GM10266 (cell line): ENCODE measurements at regions not wholly inside any gene's neighbourhood (a gene's known extent, or its start where the extent isn't known, plus 50 kb on each side); places are given as distances from the start of the nearest gene placed in this dataset.

Source experiments
- DNase-seq: peaks from one replicate; pipeline ENCODE4 v3.0.0; 2012; ENCODE audit errors: extremely low spot score
- TF ChIP-seq, protein P1 (sequence below): IDR thresholded peaks from 2 replicates; pipeline ENCODE4 v1.5.1; 2012; ENCODE audit warnings: mild to moderate bottlenecking, low read depth; ENCODE audit not compliant: control insufficient read depth, insufficient read depth; ENCODE audit errors: missing control alignments

DNA sequence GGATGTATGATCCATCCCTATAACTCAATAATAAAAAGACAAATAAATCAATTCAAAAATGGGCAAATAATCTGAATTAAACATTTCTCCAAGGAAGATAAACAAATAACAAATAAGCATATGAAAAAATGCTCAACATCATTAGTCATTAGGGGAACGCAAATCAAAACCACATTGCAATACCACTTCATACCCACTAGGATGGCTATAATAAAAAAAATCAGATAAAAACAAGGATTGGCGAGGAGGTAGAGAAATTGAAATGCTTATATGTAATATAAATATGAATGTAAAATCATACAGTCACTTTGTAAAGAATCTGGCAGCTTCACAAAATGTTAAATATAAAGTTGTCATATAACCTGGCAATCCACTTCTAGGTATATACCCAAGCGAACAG is 52.3 kb upstream of the TBCA start:
- TF ChIP-seq, protein P1, sequence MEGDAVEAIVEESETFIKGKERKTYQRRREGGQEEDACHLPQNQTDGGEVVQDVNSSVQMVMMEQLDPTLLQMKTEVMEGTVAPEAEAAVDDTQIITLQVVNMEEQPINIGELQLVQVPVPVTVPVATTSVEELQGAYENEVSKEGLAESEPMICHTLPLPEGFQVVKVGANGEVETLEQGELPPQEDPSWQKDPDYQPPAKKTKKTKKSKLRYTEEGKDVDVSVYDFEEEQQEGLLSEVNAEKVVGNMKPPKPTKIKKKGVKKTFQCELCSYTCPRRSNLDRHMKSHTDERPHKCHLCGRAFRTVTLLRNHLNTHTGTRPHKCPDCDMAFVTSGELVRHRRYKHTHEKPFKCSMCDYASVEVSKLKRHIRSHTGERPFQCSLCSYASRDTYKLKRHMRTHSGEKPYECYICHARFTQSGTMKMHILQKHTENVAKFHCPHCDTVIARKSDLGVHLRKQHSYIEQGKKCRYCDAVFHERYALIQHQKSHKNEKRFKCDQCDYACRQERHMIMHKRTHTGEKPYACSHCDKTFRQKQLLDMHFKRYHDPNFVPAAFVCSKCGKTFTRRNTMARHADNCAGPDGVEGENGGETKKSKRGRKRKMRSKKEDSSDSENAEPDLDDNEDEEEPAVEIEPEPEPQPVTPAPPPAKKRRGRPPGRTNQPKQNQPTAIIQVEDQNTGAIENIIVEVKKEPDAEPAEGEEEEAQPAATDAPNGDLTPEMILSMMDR = no peak
- DNase-seq = no peak
